ENCODE measurements at regions not wholly inside any gene's neighbourhood (a gene's known extent, or its start where the extent isn't known, plus 50 kb on each side); places are given as distances from the start of the nearest gene placed in this dataset.

- Histone ChIP-seq H3K4me1 (no peaks in the 10 kb centered on the region), H3K9me3 (no peaks in the 10 kb centered on the region), H3K27me3 (no peaks in the 10 kb centered on the region), H3K4me3 (no peak overlapping the region), H3K27ac (no peak overlapping the region), H3K36me3 (no peaks in the 10 kb centered on the region)
- no peak for ATAC-seq
- TF ChIP-seq CTCF (IDR thresholded peaks at IDR 0.05) (no peak), EP300 (IDR thresholded peaks at IDR 0.05) (no peak), POLR2A (IDR thresholded peaks at IDR 0.05) (no peak), POLR2AphosphoS5 (IDR thresholded peaks at IDR 0.05) (no peak)
These were observed 1242.2 kb upstream of the MIR17HG start for GRCh38 chr13:90105276-90105675.

- WGBS, 2 donors (ENCODE audit: low coverage in 1 of 2), result 36 to 58% methylated on average over 3 of the region's 3 CpGs
- H3K27ac ChIP-seq, result no peak overlapping the region
- no peaks in the 10 kb centered on the region for H3K9me3 ChIP-seq
- no peak overlapping the region for H3K4me3 ChIP-seq
- no peak for ATAC-seq
- no peak for TF ChIP-seq POLR2A (IDR thresholded peaks at IDR 0.05)
- no peak for TF ChIP-seq CTCF (IDR thresholded peaks at IDR 0.05)
- TF ChIP-seq POLR2AphosphoS5 (IDR thresholded peaks at IDR 0.05), result no peak
- TF ChIP-seq EP300 (IDR thresholded peaks at IDR 0.05), result no peak
- no peaks in the 10 kb centered on the region for H3K27me3 ChIP-seq
- H3K4me1 ChIP-seq, result no peaks in the 10 kb centered on the region
- no peaks in the 10 kb centered on the region for H3K36me3 ChIP-seq
These were observed 1241.5 kb upstream of the MIR17HG start for GRCh38 chr13:90105849-90106496.

GRCh38 chr13:90107661-90108060, 1239.8 kb upstream of the MIR17HG start:
- TF ChIP-seq CTCF (IDR thresholded peaks at IDR 0.05), result no peak
- no peak for TF ChIP-seq POLR2A (IDR thresholded peaks at IDR 0.05)
- no peak for TF ChIP-seq POLR2AphosphoS5 (IDR thresholded peaks at IDR 0.05)
- TF ChIP-seq EP300 (IDR thresholded peaks at IDR 0.05), result no peak
- Histone ChIP-seq H3K27ac (no peak overlapping the region), H3K4me1 (no peaks in the 10 kb centered on the region), H3K27me3 (no peaks in the 10 kb centered on the region), H3K4me3 (no peak overlapping the region), H3K36me3 (no peaks in the 10 kb centered on the region), H3K9me3 (no peaks in the 10 kb centered on the region)
- ATAC-seq, result no peak
- WGBS, 2 donors (ENCODE audit: low coverage in 1 of 2), result 78 to 100% methylated on average over 2 of the region's 2 CpGs

- no peaks in the 10 kb centered on the region for H3K9me3 ChIP-seq
- H3K27me3 ChIP-seq, result no peaks in the 10 kb centered on the region
- no peaks in the 10 kb centered on the region for H3K36me3 ChIP-seq
- ATAC-seq, result no peak
- H3K4me1 ChIP-seq, result no peaks in the 10 kb centered on the region
- WGBS, 2 donors (ENCODE audit: low coverage in 1 of 2), result 14 to 80% methylated on average over 1 of the region's 1 CpG
- TF ChIP-seq CTCF (IDR thresholded peaks at IDR 0.05), result no peak
- no peak for TF ChIP-seq POLR2AphosphoS5 (IDR thresholded peaks at IDR 0.05)
- TF ChIP-seq EP300 (IDR thresholded peaks at IDR 0.05), result no peak
- TF ChIP-seq POLR2A (IDR thresholded peaks at IDR 0.05), result no peak
- H3K27ac ChIP-seq, result no peak overlapping the region
- no peak overlapping the region for H3K4me3 ChIP-seq
These were observed 1238.9 kb upstream of the MIR17HG start for GRCh38 chr13:90108547-90108946.

- no peaks in the 10 kb centered on the region for H3K9me3 ChIP-seq
- no peak for ATAC-seq
- no peaks in the 10 kb centered on the region for H3K27me3 ChIP-seq
- no peak overlapping the region for H3K27ac ChIP-seq
- no peaks in the 10 kb centered on the region for H3K36me3 ChIP-seq
- TF ChIP-seq CTCF (IDR thresholded peaks at IDR 0.05), result no peak
- TF ChIP-seq POLR2AphosphoS5 (IDR thresholded peaks at IDR 0.05), result no peak
- TF ChIP-seq EP300 (IDR thresholded peaks at IDR 0.05), result no peak
- TF ChIP-seq POLR2A (IDR thresholded peaks at IDR 0.05), result no peak
- H3K4me1 ChIP-seq, result no peaks in the 10 kb centered on the region
- H3K4me3 ChIP-seq, result no peak overlapping the region
These were observed 1231.4 kb upstream of the MIR17HG start for GRCh38 chr13:90116121-90116520.

Data from gastroesophageal sphincter (tissue), 4 donors.